Natural killer cell treated with Interleukin-12 subunit alpha and Interleukin-12 subunit beta and Interleukin-15 and Interleukin-18, amount 100 ng/mL, for 72 hours (primary cell): ENCODE measurements at regions not wholly inside any gene's neighbourhood (a gene's known extent, or its start where the extent isn't known, plus 50 kb on each side); places are given as distances from the start of the nearest gene placed in this dataset.

ENCODE experiments used
- ATAC-seq, 2 donors: fragments of 150-1000 bp; cut with Tn5 transposase in 1 of 2; sonication (Bioruptor Pico), chemical (Tn5 transposase) in 1 of 2; 2 replicates each; pipeline ENCODE4 v1.10.0; 2021
- DNase-seq: peaks from one replicate; pipeline ENCODE4 v3.0.0; 2022; ENCODE audit warnings: low spot score
- H3K27ac Mint-ChIP-seq, 2 donors: 1 replicate in 1 of 2; 2 replicates in 1 of 2; pipeline ENCODE4 v1.8.0; 2022; ENCODE audit warnings: mixed read lengths in 2 of 2, mild to moderate bottlenecking in 1 of 2, moderate library complexity in 1 of 2
- H3K27me3 Mint-ChIP-seq, 2 donors: 1 replicate in 1 of 2; 2 replicates in 1 of 2; pipeline ENCODE4 v1.8.0; 2022; ENCODE audit warnings: mixed read lengths in 2 of 2
- H3K36me3 Mint-ChIP-seq: one replicate; pipeline ENCODE4 v1.8.0; 2022; ENCODE audit warnings: mixed read lengths
- H3K4me1 Mint-ChIP-seq, 2 donors: 1 replicate in 1 of 2; 2 replicates in 1 of 2; pipeline ENCODE4 v1.8.0; 2022; ENCODE audit warnings: low read depth in 2 of 2, mixed read lengths in 2 of 2, mild to moderate bottlenecking in 1 of 2
- H3K4me3 Mint-ChIP-seq: one replicate; pipeline ENCODE4 v1.8.0; 2022; ENCODE audit warnings: mixed read lengths
- H3K9me3 Mint-ChIP-seq: 2 replicates; pipeline ENCODE4 v1.8.0; 2022; ENCODE audit warnings: mixed read lengths

DNA sequence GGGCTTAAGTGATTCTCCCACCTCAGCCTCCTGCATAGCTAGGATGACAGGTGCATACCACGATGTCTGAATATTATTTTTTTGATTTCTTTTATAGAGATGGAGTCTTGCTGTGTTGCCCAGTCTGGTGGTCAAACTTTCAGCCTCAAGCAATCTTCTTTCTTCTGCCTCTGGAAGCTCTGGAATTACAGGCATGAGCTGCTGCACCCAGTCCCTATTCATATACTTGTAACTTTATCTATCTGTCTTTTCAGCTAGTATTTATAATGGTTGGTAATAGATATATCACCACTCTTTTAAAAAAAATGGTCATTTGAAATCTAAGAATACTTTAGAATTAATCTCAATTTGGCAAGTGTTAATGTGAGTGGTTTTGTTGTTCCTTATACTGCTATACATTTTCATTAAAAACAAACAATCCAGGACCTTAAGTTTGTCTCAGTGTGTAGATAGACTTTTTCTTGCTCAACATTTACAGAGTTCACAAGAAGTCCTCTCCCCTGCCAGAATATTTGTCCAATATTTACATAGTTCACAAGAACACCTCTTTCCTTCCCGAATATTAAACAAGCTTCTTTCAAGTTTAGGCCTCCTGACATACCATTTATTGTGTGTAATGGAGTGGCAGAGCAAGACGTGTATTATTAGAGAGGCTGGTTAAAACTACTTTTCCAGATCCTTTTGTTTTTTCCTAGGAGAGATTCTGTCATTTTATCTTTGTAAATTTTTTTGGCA, 1197.4 kb upstream of the ADGRL3 start:
- Mint-ChIP-seq H3K36me3 (no peaks in the 10 kb centered on the region), H3K27ac (no peak overlapping the region), H3K4me1 (no peaks in the 10 kb centered on the region), H3K9me3 (peaks cover 7% of the 10 kb centered on the region), H3K27me3 (no peaks in the 10 kb centered on the region), H3K4me3 (no peak overlapping the region)
- ATAC-seq (no peak), DNase-seq (no peak)

- Mint-ChIP-seq H3K4me1 (no peaks in the 10 kb centered on the region), H3K27me3 (no peaks in the 10 kb centered on the region), H3K27ac (no peak overlapping the region), H3K36me3 (no peaks in the 10 kb centered on the region), H3K9me3 (peaks cover 9% of the 10 kb centered on the region), H3K4me3 (no peak overlapping the region)
- ATAC-seq (no peak), DNase-seq (no peak)
These were observed 1186.5 kb upstream of the ADGRL3 start for GRCh38 chr4:60013464-60014184.

DNA sequence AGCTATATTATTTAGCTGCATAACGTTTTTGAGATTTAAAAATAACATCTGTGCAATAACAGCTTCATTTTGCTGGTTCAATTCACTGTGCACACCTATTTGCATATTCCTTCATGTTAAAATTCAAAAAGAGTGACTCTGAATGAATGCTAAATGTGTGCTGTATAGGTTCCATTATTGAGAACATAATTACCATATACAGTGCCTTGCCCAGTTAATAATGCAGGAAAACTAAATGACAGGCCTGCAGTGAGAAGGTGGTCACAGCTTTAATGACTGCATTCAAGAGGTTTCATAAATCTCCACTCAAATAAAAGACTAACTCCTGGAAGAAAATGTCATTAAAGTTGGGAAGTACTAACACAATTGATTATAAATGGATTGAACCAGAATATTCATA, 1183.2 kb upstream of the ADGRL3 start:
- H3K4me3 Mint-ChIP-seq, result no peak overlapping the region
- no peak overlapping the region for H3K27ac Mint-ChIP-seq
- H3K4me1 Mint-ChIP-seq, result no peaks in the 10 kb centered on the region
- no peak for ATAC-seq
- DNase-seq, result no peak
- H3K9me3 Mint-ChIP-seq, result peaks cover 7% of the 10 kb centered on the region
- H3K27me3 Mint-ChIP-seq, result no peaks in the 10 kb centered on the region
- H3K36me3 Mint-ChIP-seq, result no peaks in the 10 kb centered on the region

DNA sequence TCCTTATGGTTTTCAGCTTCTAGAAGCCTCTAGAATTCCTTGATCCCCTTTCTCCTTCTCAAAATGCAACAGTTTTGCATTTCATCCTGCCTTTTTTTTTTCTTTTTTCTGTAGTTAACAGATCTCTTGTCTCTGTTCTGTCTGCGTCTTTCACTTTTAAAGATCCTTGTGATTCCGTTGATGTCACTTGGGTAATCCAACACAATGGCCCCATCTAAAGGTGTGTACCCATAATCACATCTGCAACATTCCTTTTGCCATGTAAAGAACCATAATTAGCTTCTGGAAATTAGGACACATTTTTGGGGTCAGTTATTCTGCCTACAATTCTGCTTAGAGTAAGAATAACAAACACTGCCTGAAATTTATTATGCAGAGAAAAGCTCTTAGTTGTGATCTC, 1180.9 kb upstream of the ADGRL3 start:
- H3K4me3 Mint-ChIP-seq, result no peak overlapping the region
- no peak for DNase-seq
- H3K27me3 Mint-ChIP-seq, result no peaks in the 10 kb centered on the region
- ATAC-seq, result no peak
- H3K9me3 Mint-ChIP-seq, result peaks cover 7% of the 10 kb centered on the region
- H3K27ac Mint-ChIP-seq, result no peak overlapping the region
- no peaks in the 10 kb centered on the region for H3K4me1 Mint-ChIP-seq
- no peaks in the 10 kb centered on the region for H3K36me3 Mint-ChIP-seq

DNA sequence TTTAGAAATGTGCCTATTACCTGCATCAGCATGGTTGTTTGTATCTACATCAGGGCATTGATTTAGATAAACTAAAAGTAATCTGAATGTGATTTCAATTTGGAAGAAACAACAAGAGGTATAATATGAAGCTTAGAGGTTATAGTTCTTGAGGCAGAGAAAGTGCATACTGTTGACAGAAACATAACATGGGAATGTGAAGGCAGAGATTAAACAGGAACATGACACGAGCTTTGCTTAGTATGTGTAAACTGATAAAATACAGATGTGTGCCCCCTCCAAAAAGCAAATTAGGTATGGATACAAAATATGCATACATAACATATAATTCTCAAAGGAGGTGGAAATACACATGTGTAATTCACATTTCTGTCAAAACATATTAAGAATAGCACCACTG, 1180.2 kb upstream of the ADGRL3 start:
- H3K27me3 Mint-ChIP-seq, result no peaks in the 10 kb centered on the region
- H3K36me3 Mint-ChIP-seq, result no peaks in the 10 kb centered on the region
- H3K4me1 Mint-ChIP-seq, result no peaks in the 10 kb centered on the region
- H3K4me3 Mint-ChIP-seq, result no peak overlapping the region
- peaks cover 4% of the 10 kb centered on the region for H3K9me3 Mint-ChIP-seq
- H3K27ac Mint-ChIP-seq, result no peak overlapping the region
- DNase-seq (no peak), ATAC-seq (no peak)

GRCh38 chr4:60020389-60020788, 1179.7 kb upstream of the ADGRL3 start:
- Mint-ChIP-seq H3K4me1 (no peaks in the 10 kb centered on the region), H3K27ac (no peak overlapping the region), H3K27me3 (no peaks in the 10 kb centered on the region), H3K4me3 (no peak overlapping the region), H3K9me3 (peaks cover 4% of the 10 kb centered on the region), H3K36me3 (no peaks in the 10 kb centered on the region)
- ATAC-seq, result no peak
- no peak for DNase-seq

GRCh38 chr4:60033826-60034225, 1166.3 kb upstream of the ADGRL3 start:
- no peak overlapping the region for H3K27ac Mint-ChIP-seq
- H3K4me3 Mint-ChIP-seq, result no peak overlapping the region
- DNase-seq, result no peak
- H3K9me3 Mint-ChIP-seq, result peaks cover 20% of the 10 kb centered on the region
- H3K4me1 Mint-ChIP-seq, result no peaks in the 10 kb centered on the region
- H3K36me3 Mint-ChIP-seq, result peaks cover 6% of the 10 kb centered on the region
- no peak for ATAC-seq
- H3K27me3 Mint-ChIP-seq, result no peaks in the 10 kb centered on the region

GRCh38 chr4:60034361-60034760, 1165.8 kb upstream of the ADGRL3 start:
- Mint-ChIP-seq H3K36me3 (peaks cover 6% of the 10 kb centered on the region), H3K4me1 (no peaks in the 10 kb centered on the region), H3K27ac (no peak overlapping the region), H3K27me3 (no peaks in the 10 kb centered on the region), H3K4me3 (no peak overlapping the region), H3K9me3 (peaks cover 17% of the 10 kb centered on the region)
- DNase-seq (no peak), ATAC-seq (no peak)

- no peak overlapping the region for H3K27ac Mint-ChIP-seq
- H3K27me3 Mint-ChIP-seq, result no peaks in the 10 kb centered on the region
- ATAC-seq (no peak), DNase-seq (no peak)
- no peaks in the 10 kb centered on the region for H3K36me3 Mint-ChIP-seq
- peaks cover 11% of the 10 kb centered on the region for H3K9me3 Mint-ChIP-seq
- H3K4me3 Mint-ChIP-seq, result no peak overlapping the region
- no peaks in the 10 kb centered on the region for H3K4me1 Mint-ChIP-seq
These were observed 1160.2 kb upstream of the ADGRL3 start for GRCh38 chr4:60039908-60040307.

DNA sequence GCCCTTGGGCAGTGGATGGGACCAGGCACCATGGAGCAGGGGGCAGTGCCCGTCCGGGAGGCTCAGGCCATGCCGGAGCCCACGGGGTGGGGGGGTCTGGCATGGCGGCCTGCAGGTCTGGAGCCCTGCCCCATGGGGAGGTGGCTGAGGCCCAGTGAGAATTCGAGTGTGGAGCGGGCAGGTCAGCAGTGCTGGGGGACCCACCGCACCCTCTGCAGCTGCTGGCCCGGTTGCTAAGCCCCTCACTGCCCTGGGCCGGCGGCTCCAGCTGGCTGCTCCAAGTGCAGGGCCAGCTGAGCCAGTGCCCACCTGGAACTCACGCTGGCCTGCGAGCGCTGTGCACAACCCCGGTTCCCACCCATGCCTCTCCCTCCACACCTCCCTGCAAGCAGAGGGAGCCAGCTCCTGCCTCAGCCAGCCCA, 1157.9 kb upstream of the ADGRL3 start:
- H3K9me3 Mint-ChIP-seq, result peaks cover 9% of the 10 kb centered on the region
- ATAC-seq, result no peak
- H3K4me1 Mint-ChIP-seq, result no peaks in the 10 kb centered on the region
- no peak overlapping the region for H3K4me3 Mint-ChIP-seq
- DNase-seq, result no peak
- no peak overlapping the region for H3K27ac Mint-ChIP-seq
- H3K36me3 Mint-ChIP-seq, result no peaks in the 10 kb centered on the region
- no peaks in the 10 kb centered on the region for H3K27me3 Mint-ChIP-seq

DNA sequence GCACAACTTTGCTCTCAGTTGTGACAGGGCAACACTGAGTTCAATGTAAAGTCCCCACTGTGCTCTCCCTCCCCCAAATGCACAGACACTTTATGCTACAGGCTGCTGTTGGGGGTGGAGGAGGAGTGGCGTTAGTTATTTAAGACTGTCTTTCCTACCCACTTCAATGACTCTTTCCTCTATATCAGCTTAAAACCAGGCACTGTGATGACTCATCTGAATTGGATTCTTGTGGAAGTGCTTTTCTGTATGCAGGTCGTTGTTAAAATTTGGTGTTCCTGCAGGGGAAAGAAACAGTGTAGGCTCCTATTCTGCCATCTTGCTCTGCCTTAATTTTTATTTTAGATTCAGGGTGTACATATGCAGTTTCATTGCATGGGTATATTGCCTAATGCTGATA, 1157.2 kb upstream of the ADGRL3 start:
- Mint-ChIP-seq H3K4me1 (no peaks in the 10 kb centered on the region), H3K27me3 (no peaks in the 10 kb centered on the region), H3K4me3 (no peak overlapping the region), H3K9me3 (peaks cover 3% of the 10 kb centered on the region), H3K36me3 (no peaks in the 10 kb centered on the region), H3K27ac (no peak overlapping the region)
- ATAC-seq (no peak), DNase-seq (no peak)

DNA sequence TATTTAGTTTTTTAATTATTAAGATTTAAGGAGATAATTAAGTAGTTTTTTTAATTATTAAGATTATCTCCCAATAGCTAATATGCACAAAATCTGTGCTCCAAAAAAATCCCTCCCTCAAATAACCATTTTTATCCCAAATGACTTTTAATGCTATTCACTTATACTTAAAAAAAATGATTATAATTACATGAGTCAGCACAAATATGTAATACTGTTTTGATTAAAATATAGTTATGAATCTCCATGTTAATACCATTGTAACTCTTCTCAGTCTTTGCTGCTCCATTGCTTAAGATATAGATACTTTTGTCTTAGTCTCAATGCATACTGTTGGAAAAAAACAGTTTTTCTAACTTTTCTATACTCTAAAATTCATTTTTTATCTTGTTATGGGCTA, 1121.1 kb upstream of the ADGRL3 start:
- DNase-seq (no peak), ATAC-seq (no peak)
- no peaks in the 10 kb centered on the region for H3K4me1 Mint-ChIP-seq
- peaks cover 7% of the 10 kb centered on the region for H3K36me3 Mint-ChIP-seq
- no peak overlapping the region for H3K4me3 Mint-ChIP-seq
- peaks cover 19% of the 10 kb centered on the region for H3K9me3 Mint-ChIP-seq
- H3K27ac Mint-ChIP-seq, result no peak overlapping the region
- H3K27me3 Mint-ChIP-seq, result no peaks in the 10 kb centered on the region

DNA sequence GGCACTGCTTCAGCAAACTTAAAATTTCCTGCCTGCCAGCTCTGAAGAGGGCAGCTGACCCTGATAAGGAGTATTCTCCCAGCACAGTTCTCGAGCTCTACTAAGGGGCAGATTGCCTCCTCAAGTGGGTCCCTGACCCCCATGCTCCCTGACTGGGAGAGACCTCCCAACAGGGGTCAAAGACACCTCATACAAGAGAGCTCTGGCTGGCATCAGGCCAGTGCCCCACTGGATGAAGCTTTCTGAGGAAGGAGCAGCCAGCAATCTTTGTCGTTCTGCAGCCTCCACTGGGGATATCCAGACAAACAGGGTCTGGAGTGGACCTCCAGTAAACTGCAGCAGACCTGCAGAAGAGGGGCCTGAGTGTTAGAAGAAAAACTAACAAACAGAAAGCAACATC, 1118.3 kb upstream of the ADGRL3 start:
- no peak for DNase-seq
- ATAC-seq, result no peak
- no peak overlapping the region for H3K27ac Mint-ChIP-seq
- no peaks in the 10 kb centered on the region for H3K4me1 Mint-ChIP-seq
- H3K4me3 Mint-ChIP-seq, result no peak overlapping the region
- H3K9me3 Mint-ChIP-seq, result peaks cover 36% of the 10 kb centered on the region
- peaks cover 12% of the 10 kb centered on the region for H3K36me3 Mint-ChIP-seq
- no peaks in the 10 kb centered on the region for H3K27me3 Mint-ChIP-seq

GRCh38 chr4:60088807-60089486, 1111.2 kb upstream of the ADGRL3 start:
- Mint-ChIP-seq H3K4me1 (no peaks in the 10 kb centered on the region), H3K27me3 (no peaks in the 10 kb centered on the region), H3K27ac (no peak overlapping the region), H3K36me3 (peaks cover 5% of the 10 kb centered on the region), H3K4me3 (no peak overlapping the region), H3K9me3 (peaks cover 23% of the 10 kb centered on the region)
- ATAC-seq, result no peak
- no peak for DNase-seq
